ENCODE measurements at regions not wholly inside any gene's neighbourhood (a gene's known extent, or its start where the extent isn't known, plus 50 kb on each side); places are given as distances from the start of the nearest gene placed in this dataset.
"Not testable (repeated sequence)": the region's sequence is repeated elsewhere in the genome, so short reads cannot be mapped to it uniquely, and the experiment has no call there.

GRCh38 chr3:152151877-152152765 lies 116.6 kb upstream of the MBNL1 start:
- TF ChIP-seq CTCF, POLR2A (IDR thresholded peaks at IDR 0.05): not testable (repeated sequence)

All from esophagus squamous epithelium (tissue), 4 donors.